GM18511 (cell line): ENCODE measurements at regions not wholly inside any gene's neighbourhood (a gene's known extent, or its start where the extent isn't known, plus 50 kb on each side); places are given as distances from the start of the nearest gene placed in this dataset.
"Not testable (repeated sequence)": the region's sequence is repeated elsewhere in the genome, so short reads cannot be mapped to it uniquely, and the experiment has no call there.

Experiments used
- ATAC-seq: cut with Tn5 transposase; IDR thresholded peaks from one replicate; pipeline ENCODE4 v1.9.1; 2021; ENCODE audit warnings: mild to moderate bottlenecking, moderate library complexity; ENCODE audit not compliant: unreplicated experiment

GRCh38 chr6:71197780-71198179 lies 90.8 kb upstream of the OGFRL1 start:
- ATAC-seq: no peak

DNA sequence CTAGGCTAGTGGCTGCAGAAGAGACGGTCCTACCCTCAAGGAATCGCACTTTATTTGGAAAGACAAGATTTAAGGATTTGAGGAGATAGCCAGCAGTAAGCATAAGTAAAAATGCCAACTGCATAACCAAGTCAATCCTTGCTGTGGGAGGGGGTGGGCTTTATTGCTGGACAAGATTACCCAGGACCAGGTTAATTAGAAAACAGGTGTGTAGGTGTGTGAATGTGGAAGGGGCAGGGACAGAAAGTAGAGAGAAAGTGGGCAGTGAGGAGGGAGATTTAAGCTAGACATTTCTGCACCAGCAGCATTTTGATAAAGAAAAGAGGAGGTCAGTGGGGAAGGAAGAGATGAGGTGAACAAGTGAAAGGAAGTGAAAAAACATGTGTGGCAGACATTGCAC lies 89.7 kb upstream of the OGFRL1 start:
- ATAC-seq: no peak

DNA sequence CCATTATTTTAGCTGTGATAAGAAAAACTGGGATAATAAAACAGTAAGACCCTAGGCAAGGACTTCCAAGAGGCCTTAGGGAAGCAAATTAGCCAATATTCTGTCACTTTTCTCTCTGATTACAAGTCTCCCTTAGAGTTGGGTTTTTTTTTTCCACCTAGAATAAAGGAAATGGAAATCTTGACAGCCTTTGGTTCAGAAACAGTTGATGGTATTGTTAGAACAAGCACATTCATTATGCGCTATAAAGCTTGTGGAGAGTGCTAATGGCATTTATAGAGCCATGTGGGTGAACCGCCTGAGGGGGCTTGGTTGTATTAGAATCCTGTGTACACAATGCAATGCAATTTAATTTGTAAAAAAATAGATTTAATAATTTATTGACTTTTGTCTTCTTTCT lies 88.9 kb upstream of the OGFRL1 start:
- ATAC-seq: no peak

DNA sequence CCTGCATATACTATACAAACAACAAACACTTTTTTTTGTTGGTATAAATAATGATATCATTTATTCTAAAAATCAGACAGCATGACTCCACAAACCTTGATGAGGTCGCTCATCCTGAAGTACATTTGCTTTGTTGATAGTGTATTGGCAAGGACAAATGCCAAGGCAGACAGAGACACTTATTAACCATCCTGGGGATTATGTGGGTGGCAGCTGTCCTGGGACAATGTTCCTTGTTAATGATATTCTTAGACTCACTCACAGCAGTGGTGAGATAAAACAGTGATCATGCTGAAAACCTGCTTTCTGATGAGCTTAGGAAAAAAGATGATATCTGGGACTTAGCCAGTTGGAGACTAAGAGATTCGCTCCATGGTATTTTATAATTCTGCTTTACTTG lies 85.4 kb upstream of the OGFRL1 start:
- ATAC-seq: no peak

GRCh38 chr6:71204741-71205140 lies 83.9 kb upstream of the OGFRL1 start:
- ATAC-seq: no peak

- ATAC-seq: no peak
These were observed 83.2 kb upstream of the OGFRL1 start for GRCh38 chr6:71205336-71205956.

DNA sequence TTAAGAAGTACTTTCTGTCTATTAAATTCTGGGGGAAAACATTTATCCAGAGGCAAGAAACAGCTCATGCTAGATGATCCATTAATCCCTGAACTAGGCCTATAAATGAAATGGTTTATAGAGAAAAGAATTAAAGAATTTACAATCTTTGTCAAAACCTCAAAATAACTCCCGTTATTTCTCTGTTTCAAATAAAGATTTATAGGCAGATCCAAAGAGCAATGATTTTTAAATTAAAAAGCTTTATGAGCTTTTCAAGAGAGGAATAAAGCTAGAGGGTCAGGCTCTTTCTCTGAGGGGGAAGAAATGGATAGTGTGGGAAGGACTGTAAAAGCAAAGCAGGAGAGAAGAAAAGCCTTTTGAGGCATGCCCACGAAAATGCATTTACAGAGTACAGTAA lies 82.5 kb upstream of the OGFRL1 start:
- no peak for ATAC-seq

GRCh38 chr6:71209206-71209605 lies 79.4 kb upstream of the OGFRL1 start:
- ATAC-seq: no peak

GRCh38 chr6:71209626-71210025 lies 79.0 kb upstream of the OGFRL1 start:
- no peak for ATAC-seq

- no peak for ATAC-seq
These were observed 76.8 kb upstream of the OGFRL1 start for GRCh38 chr6:71211799-71212198.

GRCh38 chr6:71220466-71220865 lies 68.1 kb upstream of the OGFRL1 start:
- no peak for ATAC-seq

- ATAC-seq: no peak
These were observed 65.9 kb upstream of the OGFRL1 start for GRCh38 chr6:71222671-71223070.

GRCh38 chr6:71224011-71224410 lies 64.6 kb upstream of the OGFRL1 start:
- no peak for ATAC-seq

DNA sequence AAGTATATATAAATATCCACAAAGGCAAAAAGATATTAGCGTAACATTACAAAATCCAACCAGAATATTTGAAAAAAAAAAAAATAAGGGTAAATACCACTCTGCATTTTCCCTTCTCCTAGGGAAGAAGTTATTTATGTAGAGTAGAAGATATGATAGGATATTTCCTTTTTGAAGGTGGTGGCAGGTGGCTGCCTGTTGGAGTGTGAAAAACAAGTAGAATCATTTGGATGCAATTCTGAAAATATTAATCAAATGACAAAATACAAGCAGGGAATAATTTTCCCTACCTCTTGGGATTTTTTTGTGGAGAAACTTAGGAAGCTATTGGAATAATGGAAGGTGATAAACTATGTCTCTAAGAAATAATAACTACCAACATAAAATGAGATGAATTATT lies 62.5 kb upstream of the OGFRL1 start:
- no peak for ATAC-seq

- ATAC-seq: no peak
These were observed 60.1 kb upstream of the OGFRL1 start for GRCh38 chr6:71228461-71229041.

GRCh38 chr6:71229477-71229876 lies 59.1 kb upstream of the OGFRL1 start:
- ATAC-seq: no peak

DNA sequence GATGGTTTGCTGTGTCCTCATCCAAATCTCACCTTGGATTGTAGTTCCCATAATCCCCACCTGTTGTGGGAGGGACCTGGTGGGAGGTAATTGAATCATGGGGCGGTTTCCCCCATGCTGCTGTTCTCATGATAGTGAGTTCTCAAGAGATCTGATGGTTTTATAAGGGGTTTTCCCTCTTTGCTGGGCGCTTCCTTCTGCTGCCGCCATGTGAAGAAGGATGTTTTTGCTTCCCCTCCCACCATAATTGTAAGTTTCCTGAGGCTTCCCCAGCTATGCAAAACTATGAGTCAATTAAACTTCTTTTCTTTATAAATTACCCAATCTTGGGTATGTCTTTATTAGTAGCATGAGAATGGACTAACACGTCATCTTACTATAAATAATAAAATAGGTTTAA lies 55.7 kb upstream of the OGFRL1 start:
- not testable (repeated sequence) for ATAC-seq

DNA sequence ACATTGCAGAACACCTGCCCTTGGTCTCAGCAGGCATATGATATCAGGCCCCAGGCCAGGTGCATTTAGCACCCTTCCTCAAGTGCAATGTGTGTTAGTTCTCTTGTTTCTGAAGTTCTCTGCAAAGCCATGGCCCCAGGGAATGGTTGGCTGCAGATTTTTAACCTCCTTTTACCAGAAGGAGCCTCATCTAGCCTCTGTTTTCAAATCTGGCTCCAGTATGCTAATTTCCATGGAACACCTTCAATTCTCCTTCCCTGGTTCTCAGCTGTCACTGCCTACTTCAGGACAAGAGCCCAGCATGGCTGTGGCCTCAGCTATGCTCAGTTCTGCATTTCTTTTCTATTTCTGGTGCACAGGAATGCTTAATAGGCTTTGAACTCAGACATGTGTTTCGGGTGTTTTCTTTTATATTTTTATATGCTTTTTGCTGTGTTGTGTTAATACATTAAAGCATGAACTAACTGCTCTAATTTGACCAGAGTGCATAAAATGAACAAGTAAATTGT lies 51.6 kb upstream of the OGFRL1 start:
- ATAC-seq: no peak

- no peak for ATAC-seq
These were observed 50.3 kb upstream of the OGFRL1 start for GRCh38 chr6:71238351-71238750.
